Esophagus mucosa (tissue), 1 donor: ENCODE measurements at regions not wholly inside any gene's neighbourhood (a gene's known extent, or its start where the extent isn't known, plus 50 kb on each side); places are given as distances from the start of the nearest gene placed in this dataset.

Experiments used
- ATAC-seq: fragments of 200-7000 bp; cut with Tn5 transposase; one replicate; pipeline ENCODE4 v1.9.1; 2020
- donor health status: DM: yes; HTN: yes; CAD: no.

DNA sequence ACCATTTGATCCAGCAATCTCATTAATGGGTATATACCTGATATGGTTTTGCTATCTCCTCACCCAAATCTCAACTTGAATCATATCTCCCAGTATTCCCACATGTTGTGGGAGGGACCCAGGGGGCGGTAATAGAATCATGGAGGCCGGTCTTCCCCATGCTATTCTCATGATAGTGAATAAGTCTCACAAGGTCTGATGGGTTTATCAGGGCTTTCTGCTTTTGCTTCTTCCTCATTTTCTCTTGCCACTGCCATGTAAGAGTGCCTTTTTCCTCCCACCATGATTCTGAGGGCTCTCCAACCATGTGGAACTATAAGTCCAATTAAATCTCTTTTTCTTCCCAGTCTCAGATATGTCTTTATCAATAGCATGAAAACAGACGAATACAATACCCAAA is 74.5 kb upstream of the APC start:
- ATAC-seq, result no peak

GRCh38 chr5:112668016-112668415 is 69.7 kb upstream of the APC start:
- no peak for ATAC-seq

DNA sequence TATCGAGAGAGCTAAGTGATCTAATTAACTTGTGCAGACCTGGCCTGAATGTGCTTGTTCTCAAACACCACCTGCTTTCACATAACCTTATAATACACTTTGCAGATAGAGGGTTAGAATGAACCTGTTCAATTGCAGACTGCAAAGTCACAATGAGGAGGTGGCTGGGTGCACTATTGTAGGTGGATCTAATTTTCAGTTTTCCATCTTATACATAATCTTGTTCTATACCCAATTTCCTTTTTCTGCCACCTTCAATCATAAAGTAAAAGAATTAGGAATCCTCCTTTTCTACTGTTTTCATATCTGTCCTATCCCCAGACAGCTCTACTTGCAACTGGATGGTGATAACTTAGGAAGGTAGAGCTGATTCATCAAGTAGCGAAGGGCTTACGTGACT is 68.8 kb upstream of the APC start:
- ATAC-seq, result no peak

- no peak for ATAC-seq
Observed at GRCh38 chr5:112669328-112669963, 68.2 kb upstream of the APC start.

GRCh38 chr5:112671687-112672086 is 66.0 kb upstream of the APC start:
- no peak for ATAC-seq

DNA sequence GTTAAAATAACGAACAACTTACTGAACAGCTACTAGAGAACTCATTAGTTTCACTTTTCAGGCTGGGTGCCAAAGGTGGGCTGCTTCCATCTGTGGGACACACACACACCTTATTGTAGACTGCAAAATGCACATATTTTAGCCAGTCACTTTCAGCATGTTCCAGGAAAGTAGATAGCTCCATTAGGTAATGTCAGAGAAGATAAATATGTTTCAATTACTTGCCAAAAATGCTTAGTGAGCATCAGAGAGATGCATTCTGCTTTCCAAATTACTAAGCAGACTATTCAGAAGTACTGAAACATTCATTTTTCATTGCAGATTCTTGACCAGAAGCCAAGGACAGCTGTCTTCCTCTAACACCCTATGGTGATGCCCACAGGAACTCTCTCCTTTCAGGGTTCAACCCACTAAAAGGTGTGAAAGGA is 56.2 kb upstream of the APC start:
- no peak for ATAC-seq

DNA sequence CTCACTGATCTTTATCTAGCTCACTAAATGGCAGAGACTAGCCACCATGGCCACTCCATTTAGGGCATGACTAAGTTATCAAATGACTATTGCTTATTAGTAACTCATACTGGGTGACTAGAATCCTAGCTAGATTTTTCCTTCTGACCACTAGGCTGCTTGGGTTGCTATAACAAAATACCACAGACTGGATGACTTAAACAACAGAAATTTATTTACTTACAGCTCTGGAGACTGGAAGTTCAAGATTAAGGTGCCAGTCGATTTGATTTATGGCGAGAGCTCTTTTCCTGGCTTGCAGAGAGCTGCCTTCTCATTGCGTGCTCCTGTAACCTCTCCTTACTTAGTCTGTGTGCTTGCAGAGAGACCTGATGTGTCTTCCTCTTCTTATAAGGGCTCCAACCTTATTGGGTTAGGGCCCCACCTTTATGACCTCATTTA is 55.0 kb upstream of the APC start:
- no peak for ATAC-seq

GRCh38 chr5:112684121-112684520 is 53.6 kb upstream of the APC start:
- no peak for ATAC-seq

- no peak for ATAC-seq
Observed at GRCh38 chr5:112684737-112685136, 52.9 kb upstream of the APC start.

- no peak for ATAC-seq
Observed at GRCh38 chr5:112685386-112685785, 52.3 kb upstream of the APC start.

- ATAC-seq, result no peak
Observed at GRCh38 chr5:112685931-112686330, 51.8 kb upstream of the APC start.

DNA sequence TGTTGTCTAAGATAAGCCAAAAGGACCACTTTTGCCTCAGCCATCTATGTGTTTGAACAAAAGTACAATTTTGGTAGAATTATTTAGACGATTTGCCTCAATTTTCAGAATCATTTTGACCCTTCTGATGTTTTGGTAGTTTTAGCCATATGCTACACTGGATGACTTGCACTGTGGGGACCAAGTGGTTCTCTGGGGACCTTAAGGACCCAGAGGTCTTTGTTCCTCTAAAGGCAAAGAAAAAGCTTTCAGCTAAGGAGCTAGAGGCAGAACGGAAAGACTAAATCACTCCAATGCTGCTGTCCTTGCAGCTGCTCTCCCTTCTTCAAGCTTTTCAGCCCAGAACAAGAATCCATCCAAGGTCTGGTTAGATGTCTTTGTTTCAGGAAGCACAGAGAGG is 51.0 kb upstream of the APC start:
- no peak for ATAC-seq

DNA sequence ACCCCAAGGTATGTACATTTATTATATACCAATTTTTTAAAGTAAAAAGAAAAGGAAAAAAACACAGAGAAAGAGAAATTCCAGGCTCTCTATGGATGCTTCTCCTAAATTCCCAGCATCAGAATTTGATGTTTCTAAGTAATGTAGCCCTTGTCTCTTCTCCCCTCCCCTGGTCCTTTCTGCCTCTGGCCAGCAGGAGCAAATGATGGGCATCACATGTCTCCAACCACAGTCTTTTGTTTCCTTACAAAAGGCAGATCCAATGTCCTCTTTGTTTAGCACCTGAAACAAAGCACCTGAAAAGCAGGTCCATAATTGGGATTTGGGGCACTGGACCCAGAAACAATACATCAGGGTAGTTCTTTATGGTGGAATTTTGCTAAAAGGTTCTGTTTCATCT is 50.4 kb upstream of the APC start:
- ATAC-seq, result no peak
